GM21529 (cell line): ENCODE measurements at regions not wholly inside any gene's neighbourhood (a gene's known extent, or its start where the extent isn't known, plus 50 kb on each side); places are given as distances from the start of the nearest gene placed in this dataset.
"Not testable (repeated sequence)": the region's sequence is repeated elsewhere in the genome, so short reads cannot be mapped to it uniquely, and the experiment has no call there.

Experiments
- ATAC-seq: cut with Tn5 transposase; IDR thresholded peaks from one replicate; pipeline ENCODE4 v1.9.1; 2021; ENCODE audit not compliant: unreplicated experiment

GRCh38 chr6:11457422-11457821, 80.1 kb upstream of the TMEM170B start:
- not testable (repeated sequence) for ATAC-seq

DNA sequence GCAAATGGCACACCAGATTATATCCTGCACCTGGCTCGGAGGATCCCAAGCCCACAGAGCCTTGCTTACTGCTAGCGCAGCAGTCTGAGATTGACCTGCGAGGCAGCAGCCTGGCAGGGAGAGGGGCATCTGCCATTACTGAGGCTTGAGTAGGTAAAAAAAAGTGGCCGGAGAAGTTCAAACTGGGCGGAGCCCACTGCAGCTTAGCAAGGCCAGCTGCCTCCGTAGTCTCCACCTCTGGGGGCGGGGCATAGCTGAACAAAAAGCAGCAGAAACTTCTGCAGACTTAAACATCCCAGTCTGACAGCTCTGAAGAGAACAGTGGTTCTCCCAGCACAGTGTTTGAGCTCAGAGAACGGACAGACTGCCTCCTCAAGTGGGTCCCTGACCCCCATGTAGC, 85.4 kb upstream of the TMEM170B start:
- ATAC-seq = not testable (repeated sequence)

GRCh38 chr6:11450037-11450436, 87.5 kb upstream of the TMEM170B start:
- no peak for ATAC-seq

- ATAC-seq = no peak
These were observed 88.1 kb upstream of the TMEM170B start for GRCh38 chr6:11449408-11449807.

GRCh38 chr6:11448038-11448437, 89.5 kb upstream of the TMEM170B start:
- no peak for ATAC-seq

DNA sequence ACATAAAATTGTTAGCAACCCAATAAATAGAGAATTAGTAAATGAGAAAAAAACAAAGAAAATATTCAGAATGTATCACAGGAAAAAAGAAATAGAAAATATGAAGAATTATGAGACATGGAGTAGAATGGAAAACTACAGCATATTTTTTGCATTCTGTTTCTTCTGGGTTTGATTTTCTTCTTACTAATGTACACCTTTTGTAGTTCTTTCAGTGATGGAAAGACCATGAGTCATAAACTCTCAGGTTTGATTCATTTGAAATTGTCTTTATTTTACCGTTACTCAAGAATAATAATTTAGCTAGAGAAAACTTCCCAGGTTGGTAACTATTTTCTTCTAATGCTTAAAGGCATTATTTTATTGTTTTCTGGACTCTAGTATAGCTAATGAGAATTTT, 90.3 kb upstream of the TMEM170B start:
- no peak for ATAC-seq

GRCh38 chr6:11445146-11445545, 92.4 kb upstream of the TMEM170B start:
- no peak for ATAC-seq

DNA sequence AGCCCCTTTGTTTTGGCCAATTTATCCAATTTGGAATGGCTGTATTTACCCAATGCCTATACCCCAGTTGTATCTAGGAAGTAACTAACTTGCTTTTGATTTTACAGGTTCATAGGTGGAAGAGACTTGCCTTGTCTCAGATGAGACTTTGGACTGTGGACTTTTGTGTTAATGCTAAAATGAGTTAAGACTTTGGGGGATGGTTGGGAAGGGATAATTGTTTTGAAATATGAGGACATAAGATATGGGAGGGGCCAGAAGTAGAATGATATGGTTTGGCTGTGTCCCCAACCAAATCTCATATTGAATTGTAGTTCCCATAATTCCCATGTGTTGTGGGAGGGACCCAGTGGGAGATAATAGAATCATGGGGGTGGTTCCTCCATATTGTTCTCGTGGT, 94.4 kb upstream of the TMEM170B start:
- ATAC-seq = not testable (repeated sequence)

- no peak for ATAC-seq
These were observed 95.1 kb upstream of the TMEM170B start for GRCh38 chr6:11442495-11442894.

- ATAC-seq = no peak
These were observed 97.7 kb upstream of the TMEM170B start for GRCh38 chr6:11439876-11440275.

- ATAC-seq = no peak
These were observed 98.5 kb upstream of the TMEM170B start for GRCh38 chr6:11439017-11439420.

DNA sequence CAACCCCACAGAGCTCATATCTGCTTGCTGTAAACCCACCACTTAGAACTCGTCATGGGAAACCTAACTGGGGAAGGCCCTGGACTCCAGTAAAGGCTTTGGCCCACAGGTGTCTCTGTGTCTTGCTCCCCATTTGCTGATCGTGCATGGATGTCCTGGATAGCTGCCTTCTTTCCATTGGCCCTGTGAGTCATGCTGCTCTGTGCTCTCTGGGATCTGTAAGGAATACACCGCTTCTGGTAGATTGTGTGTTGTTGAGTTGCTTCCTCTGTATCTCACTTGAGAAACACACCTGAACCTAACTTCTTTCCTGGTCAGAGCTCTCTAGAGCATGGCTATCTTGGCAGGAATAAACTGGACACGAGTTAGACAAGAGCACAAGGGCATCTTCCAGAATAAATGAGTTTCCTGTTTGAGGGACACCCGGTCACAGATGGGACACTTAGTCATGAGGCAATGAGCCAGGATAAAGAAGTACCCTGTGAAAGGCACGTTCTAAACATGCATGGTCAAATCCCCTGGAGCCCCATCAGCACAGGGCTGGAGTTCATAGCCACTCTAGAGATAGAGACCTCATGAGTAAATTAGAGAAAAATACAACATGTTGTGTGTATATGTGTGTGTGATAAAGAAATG, 99.6 kb upstream of the TMEM170B start:
- no peak for ATAC-seq

DNA sequence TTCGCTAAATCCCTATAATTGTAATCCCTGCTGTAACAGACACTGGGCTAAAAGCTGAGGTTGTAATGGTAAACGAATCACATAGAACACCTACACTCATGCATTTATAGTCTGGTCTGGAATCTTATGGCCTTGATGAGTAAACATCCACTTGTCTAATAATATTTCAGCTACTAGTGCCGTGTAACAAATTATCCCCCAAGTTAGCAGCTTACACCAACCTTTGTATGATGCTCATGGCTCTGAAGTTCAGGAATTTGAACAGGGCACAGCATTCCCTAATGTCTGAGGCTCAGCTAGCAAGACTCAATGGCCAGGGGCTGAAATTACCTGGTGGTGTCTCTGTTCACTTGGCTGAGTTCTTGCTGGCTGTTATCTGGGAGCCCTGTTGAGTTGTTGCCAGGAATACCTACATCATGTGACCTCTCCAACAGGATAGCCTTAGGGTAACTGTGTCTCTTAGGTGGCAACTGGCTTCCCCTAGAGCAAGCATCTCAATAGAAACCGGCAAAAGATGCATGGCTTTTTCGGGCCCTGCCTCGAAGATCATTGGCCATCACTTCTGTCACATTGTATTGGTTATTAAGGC, 100.9 kb upstream of the TMEM170B start:
- no peak for ATAC-seq

GRCh38 chr6:11434565-11435326, 102.8 kb upstream of the TMEM170B start:
- ATAC-seq = no peak

- ATAC-seq = no peak
These were observed 103.7 kb upstream of the TMEM170B start for GRCh38 chr6:11433860-11434259.

- no peak for ATAC-seq
These were observed 104.7 kb upstream of the TMEM170B start for GRCh38 chr6:11432713-11433450.

- ATAC-seq = no peak
These were observed 105.5 kb upstream of the TMEM170B start for GRCh38 chr6:11432091-11432490.

- no peak for ATAC-seq
These were observed 106.1 kb upstream of the TMEM170B start for GRCh38 chr6:11431455-11431937.

DNA sequence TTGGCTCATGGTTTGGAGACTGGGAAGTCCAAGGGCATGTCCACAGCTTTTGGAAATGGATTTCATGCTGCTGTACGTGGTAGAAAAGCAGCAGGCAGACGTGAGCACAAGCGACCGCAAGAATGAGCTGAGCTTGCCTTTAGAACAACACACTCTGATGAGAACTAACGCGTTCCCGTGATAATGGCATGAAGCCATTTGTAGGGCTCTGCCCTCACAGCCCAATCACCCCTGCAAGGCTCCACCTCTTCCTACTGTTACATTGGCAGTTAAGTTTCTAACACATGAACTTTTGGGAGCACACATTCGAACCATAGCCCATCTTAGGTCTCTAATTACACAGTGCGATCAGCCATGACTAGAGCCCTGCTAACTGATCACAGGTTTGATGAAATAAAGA, 107.5 kb upstream of the TMEM170B start:
- no peak for ATAC-seq

DNA sequence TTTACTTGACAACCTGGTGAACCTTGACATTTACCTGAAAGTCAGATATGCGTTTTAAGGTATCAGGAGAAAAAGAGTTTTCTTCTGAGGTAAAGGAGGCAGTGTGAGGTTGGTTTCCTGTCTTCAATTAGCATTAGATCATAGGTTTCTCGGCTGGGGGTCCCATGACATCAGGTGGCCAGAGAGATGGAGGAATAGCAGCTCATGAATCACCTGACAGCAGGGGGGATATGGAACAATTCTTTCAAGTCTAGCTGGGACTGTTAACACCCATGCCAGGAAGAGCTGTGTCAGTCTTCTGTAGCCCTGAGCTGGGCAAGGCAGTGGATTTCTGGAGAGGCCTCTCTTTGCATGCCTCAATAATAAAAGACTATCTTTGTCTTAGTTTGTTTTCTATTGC, 108.0 kb upstream of the TMEM170B start:
- no peak for ATAC-seq

DNA sequence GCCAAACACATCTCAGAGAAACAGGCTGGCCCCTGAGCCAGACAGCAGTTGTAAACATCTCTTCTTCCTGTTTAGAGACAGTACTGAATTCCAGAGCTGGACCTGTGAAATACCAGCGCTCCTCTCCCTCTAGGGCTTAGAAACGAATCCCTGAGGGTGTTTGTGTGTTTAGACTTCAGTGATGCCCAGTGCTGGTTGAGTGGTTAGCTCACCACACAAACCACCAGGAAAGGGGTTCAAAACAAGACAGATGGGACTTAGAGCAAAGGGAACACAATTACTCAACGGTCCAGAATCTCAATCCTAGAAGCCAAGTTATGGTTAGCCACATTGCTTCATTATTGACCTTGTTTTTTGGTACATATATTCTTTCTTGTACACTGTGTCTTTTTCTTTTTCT, 108.7 kb upstream of the TMEM170B start:
- ATAC-seq = peak; percentile 61
